ENCODE measurements at regions not wholly inside any gene's neighbourhood (a gene's known extent, or its start where the extent isn't known, plus 50 kb on each side); places are given as distances from the start of the nearest gene placed in this dataset.

DNA sequence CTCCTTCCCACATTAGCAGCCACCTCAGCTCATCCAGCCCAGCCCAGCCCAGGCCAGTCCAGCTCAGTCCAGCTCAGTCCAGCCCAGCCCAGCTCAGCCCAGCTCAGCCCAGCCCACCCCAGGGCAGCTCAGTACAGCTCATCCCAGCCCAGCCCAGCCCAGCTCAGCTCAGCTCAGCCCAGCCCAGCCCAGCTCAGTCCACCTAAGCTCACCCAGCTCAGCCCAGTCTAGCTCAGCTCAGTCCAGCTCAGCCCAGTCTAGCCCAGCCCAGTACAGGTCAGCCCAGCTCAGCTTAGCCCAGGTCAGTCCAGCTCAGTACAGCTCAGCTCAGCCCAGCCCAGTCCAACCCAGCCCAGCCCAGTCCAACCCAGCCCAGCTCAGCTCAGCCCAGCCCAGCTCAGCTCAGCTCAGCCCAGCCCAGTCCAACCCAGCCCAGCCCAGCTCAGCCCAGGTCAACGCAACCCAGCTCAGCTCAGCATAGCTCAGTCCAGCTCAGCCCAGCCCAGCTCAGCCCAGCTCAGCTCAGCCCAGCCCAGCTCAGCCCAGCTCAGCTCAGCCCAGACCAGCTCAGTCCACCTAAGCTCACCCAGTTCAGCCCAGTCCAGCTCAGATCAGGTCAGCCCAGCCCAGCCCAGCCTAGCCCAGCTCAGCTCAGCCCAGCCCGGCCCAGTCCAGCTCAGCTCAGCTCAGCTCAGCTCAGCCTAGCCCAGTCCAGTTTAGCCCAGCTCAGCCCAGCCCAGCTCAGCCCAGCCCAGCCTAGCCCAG lies 63.0 kb downstream of the TMEM121 start:
- TF ChIP-seq, protein P1, sequence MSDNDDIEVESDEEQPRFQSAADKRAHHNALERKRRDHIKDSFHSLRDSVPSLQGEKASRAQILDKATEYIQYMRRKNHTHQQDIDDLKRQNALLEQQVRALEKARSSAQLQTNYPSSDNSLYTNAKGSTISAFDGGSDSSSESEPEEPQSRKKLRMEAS (IDR thresholded peaks at IDR 0.05), result no peak
- TF ChIP-seq EP300 (IDR thresholded peaks at IDR 0.05; ENCODE audit: borderline replicate concordance), result no peak
